ENCODE measurements at regions not wholly inside any gene's neighbourhood (a gene's known extent, or its start where the extent isn't known, plus 50 kb on each side); places are given as distances from the start of the nearest gene placed in this dataset.
A peak's percentile ranks its signal among the peaks of the same experiment; 100 is the strongest.

DNA sequence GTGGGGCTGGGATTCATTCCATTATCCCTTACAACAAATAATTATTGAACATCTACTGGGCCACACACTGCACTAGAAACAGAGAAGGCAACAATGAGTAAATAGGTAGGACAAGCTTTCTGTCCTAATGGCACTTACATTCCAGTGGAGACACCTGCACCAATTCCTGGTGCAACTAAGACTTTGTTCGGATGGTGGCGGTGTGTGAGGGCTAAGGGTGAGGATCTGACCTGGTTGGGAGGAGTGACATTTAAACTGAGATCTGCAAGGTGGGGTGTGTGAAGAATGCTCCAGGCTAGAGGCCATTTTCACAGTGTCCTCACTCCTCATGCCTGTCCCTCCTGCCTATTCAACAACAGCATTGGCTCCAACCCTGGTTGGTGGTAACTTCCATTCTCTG lies 510.0 kb downstream of the XYLT1 start:
- Histone ChIP-seq H2BK12ac (ENCODE audit: low read depth, low read length) (no peak overlapping the region), H2BK120ac (replicated peaks; ENCODE audit: low read depth, low read length) (no peak overlapping the region), H2AK5ac (ENCODE audit: low read depth, low read length) (no peak overlapping the region), H2AFZ (ENCODE audit: low read length) (no peak overlapping the region), H3K79me2 (ENCODE audit: control insufficient read depth in 1 of 2, insufficient read depth in 2 of 2, low read length in 2 of 2) (no peaks in the 10 kb centered on the region), H2BK20ac (ENCODE audit: low read length) (no peak overlapping the region), H3K4ac (replicated peaks; ENCODE audit: insufficient read length, low read depth, low read length) (no peak overlapping the region), H4K91ac (replicated peaks; ENCODE audit: insufficient read length, low read length) (no peak overlapping the region), H3K27me3 (replicated peaks in 1 of 4; ENCODE audit: control insufficient read depth in 3 of 4, extremely low read depth in 1 of 4, insufficient read depth in 3 of 4, low read length in 3 of 4) (no peaks in the 10 kb centered on the region), H3K23ac (ENCODE audit: insufficient read length) (no peak overlapping the region), H3K23me2 (ENCODE audit: low read depth, low read length) (no peaks in the 10 kb centered on the region), H3K4me2 (ENCODE audit: insufficient read depth in 1 of 2, low read depth in 2 of 2, low read length in 2 of 2) (no peak overlapping the region), H3K56ac (replicated peaks; ENCODE audit: insufficient read length, low read depth, low read length) (no peak overlapping the region), H3K79me1 (ENCODE audit: low read depth, low read length) (no peaks in the 10 kb centered on the region), H4K5ac (ENCODE audit: insufficient read length, low read depth, low read length) (no peak overlapping the region), H3K4me1 (replicated peaks in 1 of 4; ENCODE audit: control insufficient read depth in 3 of 4, insufficient read depth in 4 of 4, low read length in 3 of 4) (no peaks in the 10 kb centered on the region), H3K27ac (ENCODE audit: low read depth, low read length) (no peak overlapping the region), H3K4me3 (ENCODE audit: extremely low read depth in 1 of 4, insufficient read depth in 2 of 4, low read depth in 3 of 4, low read length in 4 of 4) (no peak overlapping the region), H3K14ac (ENCODE audit: insufficient read length) (no peak overlapping the region), H4K8ac (ENCODE audit: extremely low read depth, insufficient read depth, low read length) (no peak overlapping the region), H2BK5ac (ENCODE audit: low read depth, low read length) (no peak overlapping the region), H2BK15ac (ENCODE audit: low read length) (0 out of 2 replicates have a peak overlapping the region, but pooled peaks have one; percentile 12), H4K20me1 (replicated peaks in 1 of 2; ENCODE audit: control insufficient read depth in 1 of 2, insufficient read depth in 2 of 2, low read length in 2 of 2) (no peaks in the 10 kb centered on the region), H3K18ac (ENCODE audit: extremely low read depth, low read length) (no peak overlapping the region), H3K9ac (replicated peaks in 1 of 4; ENCODE audit: extremely low read depth in 1 of 4, low read depth in 3 of 4, low read length in 3 of 4) (no peak overlapping the region), H3K36me3 (ENCODE audit: control insufficient read depth in 2 of 4, insufficient read depth in 4 of 4, low read length in 3 of 4) (no peaks in the 10 kb centered on the region), H3K9me3 (ENCODE audit: insufficient read depth in 2 of 2, low read depth in 1 of 2, low read length in 1 of 2) (0 out of 4 replicates have a peak, but pooled peaks cover under 1 to 2% of the 10 kb centered on the region in 2 experiments)
- TF ChIP-seq RNF2 (IDR thresholded peaks at IDR 0.05; ENCODE audit: borderline replicate concordance, low read depth, low read length, missing control alignments, poor library complexity, severe bottlenecking) = no peak
- no peak for TF ChIP-seq FOSL1 (IDR thresholded peaks at IDR 0.05; ENCODE audit: insufficient read depth, low read depth, low read length)
- peak; percentile 18 to 48; a peak in 2 of 4 replicates for TF ChIP-seq RAD21 (IDR thresholded peaks at IDR 0.05 in 1 of 2, conservative IDR thresholded peaks at IDR 0.05 in 1 of 2; ENCODE audit: low read depth in 2 of 2, low read length in 2 of 2)
- TF ChIP-seq MAX (IDR thresholded peaks at IDR 0.05) = no peak
- peak in 2 of 3 experiments; percentile 16 to 20; a peak in 2 of 4 replicates for TF ChIP-seq CTCF (IDR thresholded peaks at IDR 0.05; ENCODE audit: control extremely low read depth in 1 of 3, insufficient read depth in 1 of 3, low read depth in 1 of 3, low read length in 3 of 3)
- no peak for TF ChIP-seq EZH2 (IDR thresholded peaks at IDR 0.05; ENCODE audit: low read depth, low read length, severe bottlenecking)
- ChIA-PET POLR2A (ENCODE audit: partially characterized antibody) (no interaction called here), CTCF (ENCODE audit: partially characterized antibody) (interaction anchor here (0.7 to 1.4 kb wide), 2 partner anchors 42 to 100 kb away, joined by 3 read pairs; no protein-coding TSS in a partner anchor)
- 88% methylated on average over 2 of the region's 2 CpGs; no CpG with 5 or more reads in 1 of the 2 experiments for WGBS, 2 experiments (ENCODE audit: extremely low coverage in 1 of 2, insufficient coverage in 1 of 2, insufficient read length in 1 of 2, insufficient replicate concordance in 2 of 2, low coverage in 1 of 2, low lambda C conversion rate in 2 of 2, missing lambda C conversion rate in 1 of 2)
- FAIRE-seq (no peak), DNase-seq (ENCODE audit: low read depth in 1 of 2, low spot score in 2 of 2) (no peak)

Measured in H1 (cell line).